NCI-H187 treated with DMSO at 0.1 percent for 48 hours (cell line): ENCODE measurements at regions not wholly inside any gene's neighbourhood (a gene's known extent, or its start where the extent isn't known, plus 50 kb on each side); places are given as distances from the start of the nearest gene placed in this dataset.

Experiments
- DNase-seq: peaks from one replicate; lab custom pipeline; 2025; lab: John Stamatoyannopoulos, UW

DNA sequence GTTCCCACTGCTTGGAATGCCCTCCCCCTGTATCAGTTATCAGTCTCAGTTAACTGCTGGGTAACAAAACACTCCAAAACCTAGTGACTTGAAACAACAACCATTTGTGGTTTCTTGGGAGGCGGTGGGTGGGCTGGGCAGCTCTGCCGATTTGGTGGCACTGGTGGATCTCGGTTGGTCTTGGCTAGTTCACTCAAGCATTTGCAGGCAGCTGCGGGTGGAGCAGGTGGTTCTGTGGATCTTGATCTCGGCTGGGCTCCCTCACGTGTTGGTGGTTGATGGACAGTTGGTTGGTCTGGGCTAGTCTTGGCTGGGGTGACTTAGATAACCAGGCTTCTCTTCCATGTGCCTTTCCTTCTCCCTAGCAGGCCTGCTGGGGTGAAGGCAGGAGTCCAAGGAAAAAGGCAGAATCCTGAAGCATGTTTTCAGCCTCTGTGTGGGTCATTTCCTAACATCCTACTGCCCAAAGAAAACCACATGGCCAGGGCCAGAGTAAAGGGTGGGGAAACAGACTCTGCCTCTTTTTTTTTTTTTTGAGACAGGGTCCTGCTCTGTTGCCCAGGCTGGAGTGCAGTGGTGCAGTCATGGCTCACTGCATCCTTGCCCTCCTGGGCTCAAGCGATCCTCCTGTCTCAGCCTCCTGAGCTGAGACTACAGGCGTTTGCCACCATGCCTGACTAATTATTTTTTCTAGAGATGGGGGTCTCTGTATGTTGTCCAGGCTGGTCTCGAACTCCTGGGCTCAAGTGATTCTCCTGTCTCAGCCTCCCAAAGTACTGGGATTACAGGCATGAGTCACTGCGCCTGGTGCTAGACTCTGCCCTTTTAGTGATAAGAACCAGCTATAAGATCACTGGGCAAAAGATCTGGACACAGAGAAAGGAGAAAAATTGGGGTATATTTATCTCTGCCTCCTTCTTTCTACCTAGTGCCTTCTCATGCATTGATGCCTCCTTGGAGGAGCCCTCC, 183.7 kb downstream of the RGS3 start:
- DNase-seq: no peak

DNA sequence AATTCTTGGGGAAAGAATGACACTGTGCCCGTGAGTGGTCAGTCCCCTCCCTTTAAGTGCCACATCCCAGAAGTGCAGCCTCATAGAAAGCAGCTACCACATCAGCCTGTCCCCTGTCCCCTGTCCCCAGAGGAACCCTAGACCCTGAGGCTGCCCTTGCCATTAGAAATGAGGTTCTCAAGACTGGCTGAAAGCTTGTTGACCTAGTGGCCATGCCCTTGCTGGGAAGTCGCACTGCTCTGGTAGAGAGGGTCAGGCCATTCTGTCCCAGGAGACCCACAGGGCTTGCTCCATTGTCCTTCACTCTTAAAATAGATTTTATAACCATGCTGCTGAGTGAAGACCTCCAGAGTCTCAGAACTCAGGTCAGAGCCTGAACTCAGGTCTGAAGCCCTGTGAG, 184.5 kb downstream of the RGS3 start:
- no peak for DNase-seq

- DNase-seq: no peak
Measured at GRCh38 chr9:113648586-113648985, 185.1 kb downstream of the RGS3 start.

GRCh38 chr9:113649054-113649453, 185.5 kb downstream of the RGS3 start:
- no peak for DNase-seq

- no peak for DNase-seq
Measured at GRCh38 chr9:113649855-113650206, 186.3 kb downstream of the RGS3 start.

DNA sequence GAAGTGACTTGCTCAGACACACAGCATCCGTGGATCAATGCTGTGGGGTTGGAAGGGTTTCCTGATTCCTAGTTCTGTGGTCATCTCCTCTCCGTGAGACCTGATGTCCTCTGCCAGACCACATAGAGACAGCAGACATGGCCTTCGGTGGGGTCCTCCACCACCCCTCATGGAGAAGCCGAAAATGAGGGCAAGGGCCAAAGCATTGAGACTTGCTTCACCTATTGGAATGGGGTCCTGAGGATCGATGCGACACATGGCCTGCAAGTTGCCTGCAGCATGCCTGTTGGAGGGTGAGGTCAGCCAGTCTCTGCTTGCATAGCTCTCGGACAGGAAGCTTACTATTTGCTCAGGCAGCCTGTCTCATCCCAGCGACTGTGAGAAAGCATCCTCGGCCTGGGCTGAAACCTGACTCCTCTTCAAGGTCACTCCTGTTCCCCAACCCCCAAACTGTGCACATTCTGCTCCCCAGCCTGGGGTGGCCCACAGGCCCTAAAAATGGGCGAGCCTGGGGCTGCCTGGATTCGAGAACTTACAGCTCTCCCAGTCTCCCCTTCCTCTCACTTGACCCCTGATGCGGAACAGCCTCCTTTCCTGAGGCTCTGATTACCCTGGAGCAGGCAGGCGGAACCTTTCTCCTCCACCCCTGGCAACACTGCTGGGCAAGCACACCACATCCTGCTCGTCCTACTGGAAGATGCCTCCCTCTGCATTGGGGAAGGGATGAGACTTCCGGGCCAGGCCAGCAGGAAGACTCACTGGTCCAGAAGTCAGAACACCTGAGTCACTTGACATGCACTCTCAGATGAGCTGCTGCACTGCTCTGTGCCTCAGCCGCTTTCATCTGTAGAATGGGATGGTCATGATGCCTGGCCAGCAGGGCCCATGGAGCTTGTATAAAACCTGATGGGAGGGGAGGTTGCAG, 186.9 kb downstream of the RGS3 start:
- DNase-seq: peak; percentile 7

DNA sequence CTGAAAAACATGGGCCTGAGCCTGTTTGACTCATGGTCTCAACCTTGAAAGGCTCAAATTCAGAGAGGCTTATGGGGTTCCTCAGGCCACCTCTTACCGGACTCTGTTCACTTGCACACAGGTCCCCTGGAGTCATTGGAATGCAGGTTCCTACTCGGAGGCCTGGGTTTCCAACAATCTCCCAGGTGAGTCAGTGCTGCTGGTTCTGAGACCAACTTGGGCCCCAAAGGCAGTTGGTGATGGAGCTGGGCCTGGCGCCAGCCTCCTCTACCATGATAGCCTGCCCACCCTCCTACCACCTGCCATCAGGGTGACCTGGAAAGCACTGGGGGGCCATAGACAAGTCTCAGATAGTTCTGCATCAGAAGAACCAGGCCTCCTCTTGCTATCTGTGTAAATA, 188.4 kb downstream of the RGS3 start:
- no peak for DNase-seq

DNA sequence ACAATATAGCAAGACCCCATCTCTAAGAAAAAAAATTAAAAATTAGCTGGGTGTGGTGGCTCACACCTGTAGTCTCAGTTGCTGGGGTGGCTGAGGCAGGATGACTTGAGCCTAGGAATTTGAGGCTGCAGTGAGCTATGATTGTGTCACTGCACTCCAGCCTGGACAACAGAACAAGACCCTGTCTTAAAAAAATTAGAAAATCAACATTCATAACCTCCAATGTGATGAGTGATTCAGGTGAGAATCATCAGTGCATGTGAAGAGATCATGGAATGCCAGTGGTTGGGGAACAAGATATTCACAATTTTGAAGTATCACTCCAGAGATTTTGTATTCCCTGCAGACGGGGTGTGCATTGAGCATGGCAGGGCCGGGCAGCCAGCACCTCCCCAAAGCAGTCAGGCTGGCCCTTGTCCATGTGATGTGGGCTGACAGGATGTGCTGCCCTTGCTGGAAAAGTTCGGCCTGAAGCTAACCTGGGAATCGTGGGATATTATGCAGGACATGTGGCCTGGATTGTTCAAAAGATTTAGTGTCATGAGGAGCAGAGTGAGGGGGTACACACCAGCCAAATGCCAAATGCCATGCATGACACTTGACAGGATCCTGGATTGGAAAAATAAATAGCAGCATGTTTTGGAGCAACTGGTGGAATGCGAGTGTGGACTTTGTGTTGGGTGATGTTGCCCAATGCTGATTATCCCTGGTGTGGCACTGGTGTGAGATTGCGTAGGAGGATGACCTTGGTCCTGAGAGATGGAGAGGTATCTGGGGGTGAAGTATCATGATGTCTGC, 189.0 kb downstream of the RGS3 start:
- DNase-seq: no peak

GRCh38 chr9:113653746-113654604, 190.4 kb downstream of the RGS3 start:
- no peak for DNase-seq

- no peak for DNase-seq
Measured at GRCh38 chr9:113654605-113655428, 191.3 kb downstream of the RGS3 start.

DNA sequence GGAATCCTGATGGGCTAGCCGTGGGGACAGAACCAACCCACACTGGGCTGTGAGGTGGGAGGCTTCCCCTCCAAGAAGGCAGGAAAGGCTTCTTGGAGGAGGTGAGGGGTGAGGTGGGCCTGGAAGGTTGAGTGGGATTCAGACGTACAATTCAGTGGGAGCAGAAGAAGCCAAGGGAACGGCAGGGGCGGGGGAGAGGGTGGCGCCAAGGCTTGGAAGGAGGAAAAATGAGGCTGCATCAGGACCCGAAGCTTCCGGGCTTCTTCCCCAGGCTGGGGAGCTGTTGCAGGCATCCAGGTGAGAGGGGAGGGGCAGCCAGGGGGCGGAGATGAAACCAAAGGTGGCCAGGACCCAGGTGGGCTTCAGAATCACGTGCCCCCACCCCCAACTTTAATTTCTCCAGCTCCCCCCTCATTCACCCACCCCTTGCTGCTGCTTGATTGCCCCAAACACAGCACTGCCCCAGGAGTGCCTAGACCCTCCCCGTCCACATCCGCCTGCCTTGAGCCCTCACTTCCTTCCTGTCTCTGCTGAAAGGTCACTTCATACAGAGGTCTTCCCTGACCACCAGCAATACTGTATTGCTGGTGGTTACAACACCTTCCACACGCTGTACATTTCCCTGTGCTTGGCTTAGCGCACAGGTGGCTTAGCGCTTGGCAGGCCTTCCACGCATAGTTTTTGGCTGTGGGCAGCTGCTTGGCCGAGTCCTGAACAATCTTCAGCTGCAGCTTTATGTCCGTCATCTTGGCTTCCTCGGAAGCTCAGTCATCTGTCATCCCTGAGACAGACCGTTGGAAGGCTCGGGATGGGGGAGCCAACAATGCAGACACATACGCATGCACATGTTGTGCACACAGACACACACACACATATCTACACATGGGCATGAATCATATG, 193.5 kb downstream of the RGS3 start:
- no peak for DNase-seq

GRCh38 chr9:113657765-113658544, 194.4 kb downstream of the RGS3 start:
- DNase-seq: no peak

DNA sequence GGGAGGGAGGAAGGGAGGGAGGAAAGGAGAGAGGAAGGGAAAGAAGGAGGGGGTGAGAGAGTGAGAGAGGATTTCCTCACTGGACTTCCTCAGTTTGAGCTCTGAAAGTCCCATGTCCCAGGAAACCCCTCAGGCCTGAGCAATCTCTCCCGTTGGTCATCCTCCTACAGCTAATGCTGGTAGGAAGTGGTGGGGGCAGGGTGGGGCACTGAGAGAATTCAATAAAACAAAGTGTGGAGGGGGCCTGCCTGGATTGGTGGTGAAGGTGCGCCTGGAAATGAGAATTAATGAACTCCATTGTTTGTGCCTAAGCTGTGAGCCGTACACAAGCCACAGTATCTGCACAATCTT, 195.0 kb downstream of the RGS3 start:
- DNase-seq: no peak

DNA sequence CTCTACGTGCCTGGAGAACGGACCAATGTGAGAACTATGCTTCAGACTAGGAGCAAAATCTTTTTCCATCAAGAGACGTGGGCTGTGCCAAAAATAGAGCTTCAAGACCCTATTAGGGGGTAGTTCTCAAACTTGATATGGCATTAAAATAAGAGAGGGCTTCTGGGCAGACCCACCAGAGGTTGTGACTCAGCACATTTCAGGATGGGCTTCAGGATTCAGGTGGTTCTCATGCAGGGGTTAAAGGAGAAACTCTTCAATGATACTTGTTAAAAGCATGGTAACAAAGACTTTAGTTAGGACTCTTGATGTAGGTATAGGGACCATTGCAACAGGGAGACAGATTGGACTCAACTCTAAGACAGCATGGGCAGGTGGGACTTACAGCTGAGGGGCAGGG, 195.5 kb downstream of the RGS3 start:
- no peak for DNase-seq

GRCh38 chr9:113659740-113660139, 196.2 kb downstream of the RGS3 start:
- DNase-seq: no peak

GRCh38 chr9:113660196-113660595, 196.7 kb downstream of the RGS3 start:
- DNase-seq: no peak

- DNase-seq: no peak
Measured at GRCh38 chr9:113661074-113661473, 197.5 kb downstream of the RGS3 start.

DNA sequence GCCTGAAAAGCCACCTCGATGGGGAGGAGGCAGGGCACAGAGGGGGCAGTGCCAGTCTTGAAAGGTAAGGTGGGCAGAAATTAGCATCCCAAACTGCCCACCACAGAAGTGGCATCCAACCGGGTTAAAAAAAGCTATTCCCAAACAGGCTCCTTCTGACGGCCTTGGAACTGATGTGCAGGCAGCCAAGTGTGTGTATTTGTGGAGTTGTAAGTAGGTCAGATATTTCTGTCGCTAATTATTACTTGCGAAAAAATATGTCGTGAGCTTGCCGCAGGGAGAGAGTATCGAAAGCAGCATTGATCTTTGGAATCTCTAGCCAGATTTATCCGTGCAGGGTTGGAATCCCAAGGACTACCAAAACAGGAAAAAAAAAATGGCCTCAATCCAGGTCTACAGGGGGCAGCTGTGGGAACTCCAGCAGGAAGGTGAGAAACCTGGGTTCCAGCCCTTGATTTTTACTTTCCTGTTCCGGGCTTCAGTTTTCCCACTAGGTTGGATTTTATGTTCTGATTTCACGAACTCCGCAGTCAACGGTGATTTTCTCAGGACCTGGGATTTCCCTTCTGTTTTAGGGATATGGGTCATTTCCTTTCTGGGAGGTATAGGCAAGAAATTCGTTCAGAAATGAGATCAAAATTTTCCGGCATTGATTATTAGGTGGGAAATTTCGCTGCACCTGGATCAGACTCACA, 200.8 kb downstream of the RGS3 start:
- no peak for DNase-seq
